Type B pancreatic cell (in vitro differentiated cells): ENCODE measurements at regions not wholly inside any gene's neighbourhood (a gene's known extent, or its start where the extent isn't known, plus 50 kb on each side); places are given as distances from the start of the nearest gene placed in this dataset.

Source experiments
- DNase-seq: peaks from one replicate; pipeline ENCODE4 v3.0.0; 2021; ENCODE audit warnings: mixed read lengths; ENCODE audit not compliant: unreplicated experiment; ENCODE audit errors: extremely low spot score
- H3K27ac Mint-ChIP-seq: 2 replicates; pipeline ENCODE4 v1.8.0; 2021; ENCODE audit warnings: mild to moderate bottlenecking, mixed read lengths
- H3K27me3 Mint-ChIP-seq: 2 replicates; pipeline ENCODE4 v1.8.0; 2021; ENCODE audit warnings: mixed read lengths
- H3K36me3 Mint-ChIP-seq: 2 replicates; pipeline ENCODE4 v1.8.0; 2021; ENCODE audit warnings: mixed read lengths
- H3K4me1 Mint-ChIP-seq: one replicate; pipeline ENCODE4 v1.8.0; 2021; ENCODE audit warnings: mixed read lengths; ENCODE audit not compliant: unreplicated experiment
- H3K4me3 Mint-ChIP-seq: 2 replicates; pipeline ENCODE4 v1.8.0; 2021; ENCODE audit warnings: mild to moderate bottlenecking, mixed read lengths
- H3K9me3 Mint-ChIP-seq: 2 replicates; pipeline ENCODE4 v1.8.0; 2021; ENCODE audit warnings: mixed read lengths
- CTCF ChIP-seq: fragments of 200-600 bp; sonication (generic); conservative IDR thresholded peaks from 2 replicates; pipeline ENCODE4 v1.5.0; 2021; ENCODE audit warnings: antibody characterized with exemption, mild to moderate bottlenecking

GRCh38 chr2:44112096-44112495 is 56.6 kb upstream of the PPM1B start:
- Mint-ChIP-seq H3K27ac (no peak overlapping the region), H3K4me1 (no peaks in the 10 kb centered on the region), H3K4me3 (no peak overlapping the region), H3K27me3 (no peaks in the 10 kb centered on the region), H3K36me3 (no peaks in the 10 kb centered on the region), H3K9me3 (no peaks in the 10 kb centered on the region)
- TF ChIP-seq CTCF: no peak
- DNase-seq: no peak

GRCh38 chr2:44116319-44116718 is 52.4 kb upstream of the PPM1B start:
- Mint-ChIP-seq H3K27me3 (no peaks in the 10 kb centered on the region), H3K9me3 (no peaks in the 10 kb centered on the region), H3K4me3 (no peak overlapping the region), H3K4me1 (no peaks in the 10 kb centered on the region), H3K36me3 (no peaks in the 10 kb centered on the region), H3K27ac (no peak overlapping the region)
- DNase-seq: no peak
- no peak for TF ChIP-seq CTCF

- Mint-ChIP-seq H3K4me3 (no peak overlapping the region), H3K27ac (no peak overlapping the region), H3K27me3 (no peaks in the 10 kb centered on the region), H3K36me3 (no peaks in the 10 kb centered on the region), H3K4me1 (no peaks in the 10 kb centered on the region), H3K9me3 (no peaks in the 10 kb centered on the region)
- TF ChIP-seq CTCF: no peak
- DNase-seq: no peak
Measured at GRCh38 chr2:44118257-44118656, 50.4 kb upstream of the PPM1B start.
